GM06990 (cell line): ENCODE measurements at regions not wholly inside any gene's neighbourhood (a gene's known extent, or its start where the extent isn't known, plus 50 kb on each side); places are given as distances from the start of the nearest gene placed in this dataset.
"Not testable (repeated sequence)": the region's sequence is repeated elsewhere in the genome, so short reads cannot be mapped to it uniquely, and the experiment has no call there.

ENCODE experiments used
- DNase-seq: peaks from one replicate; pipeline ENCODE4 v3.0.0-alpha.2; 2011; ENCODE audit not compliant: insufficient read length; ENCODE audit errors: extremely low read depth
- H3K27me3 ChIP-seq: replicated peaks from 2 replicates; pipeline ENCODE4 v1.6.0; 2011; ENCODE audit warnings: low read length; ENCODE audit not compliant: control insufficient read depth, insufficient read depth
- H3K36me3 ChIP-seq: 2 replicates; pipeline ENCODE4 v1.5.1; 2011; ENCODE audit warnings: low read length; ENCODE audit not compliant: control insufficient read depth, insufficient read depth
- H3K4me3 ChIP-seq: replicated peaks from 2 replicates; pipeline ENCODE4 v1.5.1; 2011; ENCODE audit warnings: low read depth, mild to moderate bottlenecking, control low read depth, low read length
- TF ChIP-seq, protein P1 (sequence below): IDR thresholded peaks from 2 replicates; pipeline ENCODE4 v1.5.1; 2011; ENCODE audit warnings: low read length, control low read depth, mild to moderate bottlenecking, inconsistent platforms; ENCODE audit not compliant: insufficient read depth, poor library complexity, severe bottlenecking

DNA sequence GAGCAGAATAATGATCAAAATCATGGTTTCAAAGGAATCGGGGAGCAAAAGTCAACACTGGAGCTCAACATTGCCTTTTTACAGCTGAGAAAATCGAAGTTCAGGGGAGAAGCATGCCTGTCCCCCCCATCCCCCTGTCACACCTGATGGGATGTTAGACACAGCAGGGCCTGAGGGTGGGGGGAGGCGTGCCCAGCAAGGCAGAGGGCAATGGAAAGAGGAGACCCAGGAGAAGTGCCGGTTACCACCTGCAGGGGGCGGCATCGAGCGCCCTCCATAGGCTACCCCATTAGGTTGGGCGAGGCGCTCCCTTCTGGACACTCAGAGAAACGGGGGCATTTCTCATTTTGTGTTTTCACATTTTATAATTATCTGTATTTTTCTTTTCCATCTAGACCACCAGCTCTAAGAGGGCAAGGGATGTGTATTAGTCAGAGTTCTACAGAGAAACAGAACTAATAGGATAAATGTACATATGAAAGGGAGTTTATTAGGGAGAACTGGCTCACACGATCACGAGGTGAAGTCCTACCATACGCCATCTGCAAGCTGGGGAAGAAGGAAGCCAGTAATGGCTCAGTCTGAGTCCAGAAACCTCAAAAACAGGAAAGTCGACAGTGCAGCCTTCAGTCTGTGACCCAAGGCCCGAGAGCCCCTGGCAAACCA lies 271.3 kb downstream of the LRATD1 start:
- DNase-seq, result peak; percentile 59
- Histone ChIP-seq H3K36me3 (no peaks in the 10 kb centered on the region), H3K27me3 (no peaks in the 10 kb centered on the region; the same call in 1 of the 2 replicates), H3K4me3 (no peak overlapping the region)
- TF ChIP-seq, protein P1, sequence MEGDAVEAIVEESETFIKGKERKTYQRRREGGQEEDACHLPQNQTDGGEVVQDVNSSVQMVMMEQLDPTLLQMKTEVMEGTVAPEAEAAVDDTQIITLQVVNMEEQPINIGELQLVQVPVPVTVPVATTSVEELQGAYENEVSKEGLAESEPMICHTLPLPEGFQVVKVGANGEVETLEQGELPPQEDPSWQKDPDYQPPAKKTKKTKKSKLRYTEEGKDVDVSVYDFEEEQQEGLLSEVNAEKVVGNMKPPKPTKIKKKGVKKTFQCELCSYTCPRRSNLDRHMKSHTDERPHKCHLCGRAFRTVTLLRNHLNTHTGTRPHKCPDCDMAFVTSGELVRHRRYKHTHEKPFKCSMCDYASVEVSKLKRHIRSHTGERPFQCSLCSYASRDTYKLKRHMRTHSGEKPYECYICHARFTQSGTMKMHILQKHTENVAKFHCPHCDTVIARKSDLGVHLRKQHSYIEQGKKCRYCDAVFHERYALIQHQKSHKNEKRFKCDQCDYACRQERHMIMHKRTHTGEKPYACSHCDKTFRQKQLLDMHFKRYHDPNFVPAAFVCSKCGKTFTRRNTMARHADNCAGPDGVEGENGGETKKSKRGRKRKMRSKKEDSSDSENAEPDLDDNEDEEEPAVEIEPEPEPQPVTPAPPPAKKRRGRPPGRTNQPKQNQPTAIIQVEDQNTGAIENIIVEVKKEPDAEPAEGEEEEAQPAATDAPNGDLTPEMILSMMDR, result peak; percentile 99

DNA sequence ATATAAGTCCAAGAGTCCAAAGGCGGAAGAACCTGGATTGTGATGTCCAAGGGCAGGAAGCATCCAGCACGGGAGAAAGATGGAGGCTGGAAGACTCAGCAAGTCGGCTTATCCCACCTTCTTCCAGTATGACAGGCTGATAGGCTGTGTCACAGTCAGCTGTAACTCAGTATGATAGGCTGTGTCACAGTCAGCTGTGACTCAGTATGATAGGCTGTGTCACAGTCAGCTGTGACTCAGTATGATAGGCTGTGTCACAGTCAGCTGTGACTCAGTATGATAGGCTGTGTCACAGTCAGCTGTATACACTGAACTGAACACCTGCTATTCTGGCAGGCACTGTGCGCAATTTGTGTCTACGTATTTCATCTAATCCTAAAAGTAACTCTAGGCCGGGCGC lies 271.9 kb downstream of the LRATD1 start:
- DNase-seq, result not testable (repeated sequence)

DNA sequence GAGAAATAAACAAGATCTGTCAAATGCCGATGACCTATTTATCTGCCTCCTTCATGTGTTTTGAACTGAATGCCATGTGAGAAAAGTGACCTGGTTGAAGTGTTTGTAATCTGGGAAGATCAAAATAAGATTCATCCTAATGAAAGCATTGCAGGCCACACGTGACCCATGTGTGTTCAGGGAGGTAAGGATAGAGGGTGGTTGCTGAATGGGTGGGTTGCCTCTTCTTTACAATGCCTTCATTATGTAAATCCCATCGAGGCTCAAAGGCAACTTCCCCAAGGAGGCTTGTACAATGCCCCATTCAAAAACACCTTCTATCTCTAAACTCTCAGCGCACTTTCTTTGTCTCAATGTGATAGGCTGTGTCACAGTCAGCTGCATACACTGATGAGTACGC lies 273.1 kb downstream of the LRATD1 start:
- no peak for DNase-seq
- TF ChIP-seq, protein P1, result no peak
- Histone ChIP-seq H3K27me3 (no peaks in the 10 kb centered on the region; the same call in 1 of the 2 replicates), H3K4me3 (no peak overlapping the region), H3K36me3 (no peaks in the 10 kb centered on the region)

More for the DNA sequence above, 271.9 kb downstream of the LRATD1 start:
- H3K27me3 ChIP-seq, H3K4me3 ChIP-seq, H3K36me3 ChIP-seq: not testable (repeated sequence)

DNA sequence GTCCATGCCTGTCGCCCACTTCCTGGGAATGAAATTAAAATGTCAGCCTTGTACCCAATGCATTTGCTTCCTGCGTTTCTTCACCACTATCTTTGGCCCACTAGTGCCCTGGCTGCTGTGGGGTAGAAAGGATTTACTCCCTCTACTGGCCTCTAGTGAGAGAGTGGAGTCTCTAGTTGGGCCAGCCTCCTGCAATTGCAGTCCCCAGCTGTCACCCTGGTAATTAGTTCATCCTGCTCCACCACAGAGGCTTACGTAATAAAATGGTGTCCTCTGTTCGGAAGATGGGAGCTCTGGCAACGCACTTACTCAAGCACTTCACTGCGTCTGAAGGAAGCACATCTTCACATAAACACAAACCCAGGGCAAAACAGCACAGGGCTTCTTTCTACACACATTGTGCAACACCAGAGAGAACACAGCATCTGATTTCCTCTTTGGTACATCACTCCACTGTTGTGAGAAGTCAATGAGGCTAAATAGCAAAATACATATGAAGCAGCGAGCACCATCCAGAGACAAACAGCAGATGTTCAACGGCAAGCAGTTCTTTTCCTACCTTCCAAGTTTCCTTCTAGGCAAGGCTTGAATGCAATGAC lies 274.6 kb downstream of the LRATD1 start:
- no peak for DNase-seq
- H3K4me3 ChIP-seq, result no peak overlapping the region
- H3K27me3 ChIP-seq, result no peaks in the 10 kb centered on the region
- TF ChIP-seq, protein P1, result peak; percentile 42
- H3K36me3 ChIP-seq, result no peaks in the 10 kb centered on the region

DNA sequence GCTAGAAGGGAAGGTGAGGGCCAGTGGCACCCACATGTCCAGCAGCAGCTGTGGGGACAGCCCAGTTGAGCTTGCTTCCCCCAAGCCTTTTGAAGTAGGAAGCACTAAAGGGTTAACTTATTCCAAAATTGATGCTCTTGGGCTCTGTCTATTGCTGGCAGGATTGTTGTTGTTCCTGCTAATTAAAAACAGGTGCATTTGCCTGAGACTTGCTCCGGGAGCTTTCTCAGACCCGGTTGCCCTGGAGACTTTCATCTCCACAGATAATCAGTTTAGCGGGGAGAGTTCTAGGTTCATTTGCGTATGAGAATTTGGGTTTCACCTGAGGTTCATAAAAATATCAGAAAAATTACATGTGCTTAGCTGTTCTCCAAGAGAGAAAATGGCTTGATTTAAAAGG lies 277.3 kb downstream of the LRATD1 start:
- TF ChIP-seq, protein P1, result no peak
- no peaks in the 10 kb centered on the region for H3K27me3 ChIP-seq
- no peak overlapping the region for H3K4me3 ChIP-seq
- DNase-seq, result no peak
- no peaks in the 10 kb centered on the region for H3K36me3 ChIP-seq

DNA sequence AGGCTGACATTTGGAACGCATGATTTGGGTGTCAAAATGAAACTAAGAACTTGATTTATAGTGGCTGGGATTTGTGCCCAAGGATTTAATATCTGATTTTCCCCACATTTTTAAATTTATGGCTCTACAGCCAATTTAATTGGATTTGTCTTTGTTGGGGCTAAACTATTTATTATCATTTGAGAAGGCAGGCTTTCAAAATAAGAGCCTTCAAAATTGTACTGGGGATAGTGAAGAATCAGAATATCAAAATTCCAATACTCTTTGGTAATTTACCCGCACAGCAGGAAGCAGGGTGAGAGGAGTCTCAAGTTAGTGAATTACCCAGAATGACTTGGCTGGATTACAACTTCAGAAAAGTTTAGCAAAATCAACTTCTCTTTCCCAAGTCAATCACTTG lies 278.1 kb downstream of the LRATD1 start:
- Histone ChIP-seq H3K27me3 (no peaks in the 10 kb centered on the region), H3K36me3 (no peaks in the 10 kb centered on the region), H3K4me3 (no peak overlapping the region)
- no peak for DNase-seq
- TF ChIP-seq, protein P1, result no peak
